ENCODE measurements at regions not wholly inside any gene's neighbourhood (a gene's known extent, or its start where the extent isn't known, plus 50 kb on each side); places are given as distances from the start of the nearest gene placed in this dataset.
"Not testable (repeated sequence)": the region's sequence is repeated elsewhere in the genome, so short reads cannot be mapped to it uniquely, and the experiment has no call there.

- not testable (repeated sequence) for DNase-seq
These were observed 75.0 kb upstream of the FAM153A start for GRCh38 chr5:177857642-177858200.

- not testable (repeated sequence) for DNase-seq
These were observed 73.8 kb upstream of the FAM153A start for GRCh38 chr5:177856474-177856873.

GRCh38 chr5:177847914-177848313 is 65.2 kb upstream of the FAM153A start:
- DNase-seq = not testable (repeated sequence)

GRCh38 chr5:177846598-177846997 is 63.9 kb upstream of the FAM153A start:
- peak in 1 of 4 experiments; percentile 2 for DNase-seq

- DNase-seq = not testable (repeated sequence)
These were observed 63.2 kb upstream of the FAM153A start for GRCh38 chr5:177845906-177846305.

GRCh38 chr5:177836191-177836590 is 53.5 kb upstream of the FAM153A start:
- DNase-seq = not testable (repeated sequence)
